ENCODE measurements at regions not wholly inside any gene's neighbourhood (a gene's known extent, or its start where the extent isn't known, plus 50 kb on each side); places are given as distances from the start of the nearest gene placed in this dataset.

GRCh38 chr5:122219436-122220166 is 90.3 kb downstream of the ZNF474 start:
- TF ChIP-seq, protein P1, sequence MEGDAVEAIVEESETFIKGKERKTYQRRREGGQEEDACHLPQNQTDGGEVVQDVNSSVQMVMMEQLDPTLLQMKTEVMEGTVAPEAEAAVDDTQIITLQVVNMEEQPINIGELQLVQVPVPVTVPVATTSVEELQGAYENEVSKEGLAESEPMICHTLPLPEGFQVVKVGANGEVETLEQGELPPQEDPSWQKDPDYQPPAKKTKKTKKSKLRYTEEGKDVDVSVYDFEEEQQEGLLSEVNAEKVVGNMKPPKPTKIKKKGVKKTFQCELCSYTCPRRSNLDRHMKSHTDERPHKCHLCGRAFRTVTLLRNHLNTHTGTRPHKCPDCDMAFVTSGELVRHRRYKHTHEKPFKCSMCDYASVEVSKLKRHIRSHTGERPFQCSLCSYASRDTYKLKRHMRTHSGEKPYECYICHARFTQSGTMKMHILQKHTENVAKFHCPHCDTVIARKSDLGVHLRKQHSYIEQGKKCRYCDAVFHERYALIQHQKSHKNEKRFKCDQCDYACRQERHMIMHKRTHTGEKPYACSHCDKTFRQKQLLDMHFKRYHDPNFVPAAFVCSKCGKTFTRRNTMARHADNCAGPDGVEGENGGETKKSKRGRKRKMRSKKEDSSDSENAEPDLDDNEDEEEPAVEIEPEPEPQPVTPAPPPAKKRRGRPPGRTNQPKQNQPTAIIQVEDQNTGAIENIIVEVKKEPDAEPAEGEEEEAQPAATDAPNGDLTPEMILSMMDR (IDR thresholded peaks at IDR 0.05): no peak
- TF ChIP-seq POLR2A (IDR thresholded peaks at IDR 0.05): no peak
